ENCODE measurements at regions not wholly inside any gene's neighbourhood (a gene's known extent, or its start where the extent isn't known, plus 50 kb on each side); places are given as distances from the start of the nearest gene placed in this dataset.
"Not testable (repeated sequence)": the region's sequence is repeated elsewhere in the genome, so short reads cannot be mapped to it uniquely, and the experiment has no call there.

DNA sequence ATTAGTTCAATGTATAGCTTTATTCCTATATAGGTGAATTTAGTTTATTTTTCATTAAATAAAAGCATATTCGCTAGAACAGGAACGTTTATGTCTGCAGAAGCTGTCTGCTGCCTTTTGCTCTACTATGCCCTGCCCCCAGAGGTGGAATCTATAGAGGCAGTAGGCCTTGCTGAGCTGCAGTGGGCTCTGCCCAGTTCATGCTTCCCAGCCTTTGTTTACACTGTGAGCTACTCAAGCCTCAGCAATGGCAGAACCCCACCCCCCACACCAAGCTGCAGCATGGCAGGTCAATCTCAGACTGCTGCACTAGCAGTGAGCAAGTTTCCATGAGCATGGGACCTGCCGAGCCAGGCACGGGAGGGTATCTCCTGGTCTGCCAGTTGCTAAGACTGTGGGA lies 473.3 kb upstream of the CCNG1 start:
- TF ChIP-seq, protein P1, sequence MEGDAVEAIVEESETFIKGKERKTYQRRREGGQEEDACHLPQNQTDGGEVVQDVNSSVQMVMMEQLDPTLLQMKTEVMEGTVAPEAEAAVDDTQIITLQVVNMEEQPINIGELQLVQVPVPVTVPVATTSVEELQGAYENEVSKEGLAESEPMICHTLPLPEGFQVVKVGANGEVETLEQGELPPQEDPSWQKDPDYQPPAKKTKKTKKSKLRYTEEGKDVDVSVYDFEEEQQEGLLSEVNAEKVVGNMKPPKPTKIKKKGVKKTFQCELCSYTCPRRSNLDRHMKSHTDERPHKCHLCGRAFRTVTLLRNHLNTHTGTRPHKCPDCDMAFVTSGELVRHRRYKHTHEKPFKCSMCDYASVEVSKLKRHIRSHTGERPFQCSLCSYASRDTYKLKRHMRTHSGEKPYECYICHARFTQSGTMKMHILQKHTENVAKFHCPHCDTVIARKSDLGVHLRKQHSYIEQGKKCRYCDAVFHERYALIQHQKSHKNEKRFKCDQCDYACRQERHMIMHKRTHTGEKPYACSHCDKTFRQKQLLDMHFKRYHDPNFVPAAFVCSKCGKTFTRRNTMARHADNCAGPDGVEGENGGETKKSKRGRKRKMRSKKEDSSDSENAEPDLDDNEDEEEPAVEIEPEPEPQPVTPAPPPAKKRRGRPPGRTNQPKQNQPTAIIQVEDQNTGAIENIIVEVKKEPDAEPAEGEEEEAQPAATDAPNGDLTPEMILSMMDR (IDR thresholded peaks at IDR 0.05; ENCODE audit: borderline replicate concordance, extremely low read depth, low read length, poor library complexity, severe bottlenecking), result not testable (repeated sequence)
- not testable (repeated sequence) for TF ChIP-seq EZH2 (IDR thresholded peaks at IDR 0.05; ENCODE audit: borderline replicate concordance, low read depth, low read length, severe bottlenecking)

Measured in DND-41 (cell line).